ENCODE measurements at regions not wholly inside any gene's neighbourhood (a gene's known extent, or its start where the extent isn't known, plus 50 kb on each side); places are given as distances from the start of the nearest gene placed in this dataset.
"Not testable (repeated sequence)": the region's sequence is repeated elsewhere in the genome, so short reads cannot be mapped to it uniquely, and the experiment has no call there.

GRCh38 chr2:59196491-59196890 lies 955.4 kb upstream of the FANCL start:
- DNase-seq = no peak

GRCh38 chr2:59195851-59196250 lies 954.7 kb upstream of the FANCL start:
- no peak for DNase-seq

- no peak for DNase-seq
These were observed 950.7 kb upstream of the FANCL start for GRCh38 chr2:59191781-59192180.

- no peak for DNase-seq
These were observed 949.4 kb upstream of the FANCL start for GRCh38 chr2:59190518-59190917.

- DNase-seq = no peak
These were observed 943.3 kb upstream of the FANCL start for GRCh38 chr2:59184276-59185020.

GRCh38 chr2:59183070-59183469 lies 941.9 kb upstream of the FANCL start:
- no peak for DNase-seq

- no peak for DNase-seq
These were observed 941.1 kb upstream of the FANCL start for GRCh38 chr2:59182249-59182648.

GRCh38 chr2:59181347-59181746 lies 940.2 kb upstream of the FANCL start:
- DNase-seq = no peak

- no peak for DNase-seq
These were observed 939.5 kb upstream of the FANCL start for GRCh38 chr2:59180621-59181020.

- no peak for DNase-seq
These were observed 939.0 kb upstream of the FANCL start for GRCh38 chr2:59180111-59180510.

GRCh38 chr2:59177748-59178147 lies 936.6 kb upstream of the FANCL start:
- DNase-seq = no peak

GRCh38 chr2:59176737-59177136 lies 935.6 kb upstream of the FANCL start:
- DNase-seq = no peak

- no peak for DNase-seq
These were observed 933.6 kb upstream of the FANCL start for GRCh38 chr2:59174536-59175243.

- no peak for DNase-seq
These were observed 932.2 kb upstream of the FANCL start for GRCh38 chr2:59173325-59173724.

GRCh38 chr2:59171019-59171418 lies 929.9 kb upstream of the FANCL start:
- no peak for DNase-seq

- DNase-seq = no peak
These were observed 927.6 kb upstream of the FANCL start for GRCh38 chr2:59168766-59169165.

- no peak for DNase-seq
These were observed 926.4 kb upstream of the FANCL start for GRCh38 chr2:59167514-59167913.

- not testable (repeated sequence) for DNase-seq
These were observed 916.8 kb upstream of the FANCL start for GRCh38 chr2:59157908-59158307.

- DNase-seq = no peak
These were observed 910.7 kb upstream of the FANCL start for GRCh38 chr2:59151805-59152204.

- no peak for DNase-seq
These were observed 909.2 kb upstream of the FANCL start for GRCh38 chr2:59150217-59150849.

- no peak for DNase-seq
These were observed 908.1 kb upstream of the FANCL start for GRCh38 chr2:59149271-59149670.

GRCh38 chr2:59112258-59112657 lies 871.1 kb upstream of the FANCL start:
- no peak for DNase-seq

- no peak for DNase-seq
These were observed 855.8 kb upstream of the FANCL start for GRCh38 chr2:59096973-59097372.

GRCh38 chr2:59093571-59093970 lies 852.4 kb upstream of the FANCL start:
- DNase-seq = no peak
